ENCODE measurements at regions not wholly inside any gene's neighbourhood (a gene's known extent, or its start where the extent isn't known, plus 50 kb on each side); places are given as distances from the start of the nearest gene placed in this dataset.

GRCh38 chr16:6735631-6736030, 597.0 kb upstream of the RBFOX1 start:
- TF ChIP-seq CTCF (IDR thresholded peaks at IDR 0.05) (no peak), POLR2A (IDR thresholded peaks at IDR 0.05) (no peak)

Data from heart left ventricle (tissue), 13 donors.